Activated CD8-positive, alpha-beta memory T cell treated with anti-CD3 and anti-CD28 coated beads for 1 hour (primary cell): ENCODE measurements at regions not wholly inside any gene's neighbourhood (a gene's known extent, or its start where the extent isn't known, plus 50 kb on each side); places are given as distances from the start of the nearest gene placed in this dataset.
"Not testable (repeated sequence)": the region's sequence is repeated elsewhere in the genome, so short reads cannot be mapped to it uniquely, and the experiment has no call there.

Source experiments
- DNase-seq, 2 donors: peaks; one replicate each; pipeline ENCODE4 v3.0.0-alpha.2; 2020; ENCODE audit warnings: low read depth in 1 of 2; ENCODE audit errors: extremely low read depth in 1 of 2

DNA sequence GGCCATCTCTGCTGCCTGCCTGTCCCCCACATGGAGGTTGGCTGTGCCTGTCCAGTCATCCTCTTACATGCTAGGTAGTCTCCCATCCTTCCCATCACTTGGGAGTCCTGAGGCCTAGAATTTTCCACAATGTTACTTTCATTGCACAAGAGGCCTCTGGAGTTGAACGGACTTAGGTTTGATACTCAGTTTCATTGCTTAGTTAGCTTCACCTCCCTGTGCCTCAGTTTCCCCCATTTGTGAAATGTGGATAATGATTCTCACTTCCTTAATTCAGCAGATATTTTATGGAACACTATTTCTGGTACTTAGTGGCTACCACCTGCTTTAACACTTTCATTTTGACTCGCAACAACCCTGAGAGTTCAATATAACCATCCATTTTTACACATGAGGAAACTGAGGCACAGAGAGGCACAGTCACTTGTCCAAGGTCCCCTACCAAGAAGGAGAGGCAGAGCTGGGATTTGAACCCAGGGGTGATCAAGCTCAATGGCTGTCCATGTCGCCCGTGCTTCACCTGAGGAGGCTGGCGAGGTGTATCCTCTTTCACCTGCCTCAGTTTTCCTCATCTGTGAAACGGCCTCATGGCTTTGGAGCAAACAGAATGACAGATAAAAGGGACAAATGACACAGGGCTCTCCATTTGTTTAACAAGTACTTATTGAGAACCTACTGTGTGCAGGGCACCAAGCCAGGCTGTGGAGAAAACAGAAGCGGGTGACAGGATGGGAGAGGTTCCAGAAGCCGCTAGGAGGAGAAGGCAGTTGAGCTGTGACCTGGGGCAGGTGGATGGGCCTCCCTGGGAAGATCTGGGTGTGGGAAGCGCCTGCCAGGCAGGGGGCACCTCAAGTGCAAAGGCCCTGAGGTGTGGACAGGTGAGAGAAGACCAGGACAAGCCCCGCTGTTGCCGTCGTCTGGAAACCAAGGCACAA is 154.3 kb upstream of the PTPN1 start:
- DNase-seq: no peak

DNA sequence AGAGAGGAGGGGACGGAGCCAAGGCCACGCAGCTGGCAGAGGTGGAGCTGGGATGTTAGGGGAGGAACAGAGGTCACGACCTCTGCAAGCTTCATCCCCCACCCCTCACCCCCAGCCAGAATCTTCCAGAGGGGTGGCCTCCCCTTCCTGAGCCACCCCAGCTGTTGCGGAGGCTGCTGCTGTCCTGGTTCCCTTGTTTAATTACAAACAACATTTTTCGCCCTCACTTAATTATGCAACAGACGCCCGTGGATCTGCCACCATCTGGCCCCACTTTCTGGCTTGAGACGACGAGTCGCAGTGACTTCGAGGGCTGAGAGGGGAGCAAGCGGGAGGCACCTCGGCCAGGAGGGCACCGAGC is 153.7 kb upstream of the PTPN1 start:
- no peak for DNase-seq

DNA sequence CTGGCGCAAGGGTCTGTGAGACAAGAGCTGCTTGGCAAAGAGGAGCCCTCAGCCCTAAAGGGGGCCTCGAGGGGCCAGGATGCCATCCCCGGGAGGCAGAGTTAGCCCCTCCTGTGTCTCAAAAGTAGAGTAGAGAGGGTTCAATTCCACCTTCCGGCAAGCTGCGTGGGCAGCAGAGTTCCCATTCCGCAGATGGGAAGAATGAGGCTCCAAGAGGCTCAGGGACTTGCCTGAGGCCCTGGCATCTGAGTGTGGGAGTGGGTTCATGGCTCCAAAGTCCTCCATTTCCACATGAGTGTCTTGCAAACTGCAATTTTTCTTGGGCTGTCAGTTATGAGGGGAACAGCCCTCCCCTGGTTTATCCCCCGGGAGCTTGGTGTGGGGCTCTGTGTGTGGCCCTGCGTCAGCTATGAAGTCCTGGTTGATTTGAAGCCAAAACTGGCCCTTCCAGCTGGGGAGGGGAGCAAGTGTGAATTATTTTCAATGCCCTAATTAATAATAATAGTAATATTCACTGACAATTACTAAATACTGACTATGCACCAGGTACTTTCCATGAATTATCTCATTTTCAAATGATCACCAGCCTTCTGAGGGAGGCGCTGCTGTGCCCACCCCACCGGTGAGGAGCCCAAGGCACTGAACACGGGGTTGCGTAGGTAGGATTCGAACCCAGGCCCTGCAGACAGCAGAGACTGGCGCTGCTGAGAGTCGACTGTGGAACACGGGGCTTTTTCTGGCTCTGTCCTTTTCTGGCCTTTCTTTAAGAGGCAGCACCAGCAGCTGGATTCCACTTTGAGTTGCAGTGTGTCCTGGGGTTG is 153.0 kb upstream of the PTPN1 start:
- DNase-seq: no peak

DNA sequence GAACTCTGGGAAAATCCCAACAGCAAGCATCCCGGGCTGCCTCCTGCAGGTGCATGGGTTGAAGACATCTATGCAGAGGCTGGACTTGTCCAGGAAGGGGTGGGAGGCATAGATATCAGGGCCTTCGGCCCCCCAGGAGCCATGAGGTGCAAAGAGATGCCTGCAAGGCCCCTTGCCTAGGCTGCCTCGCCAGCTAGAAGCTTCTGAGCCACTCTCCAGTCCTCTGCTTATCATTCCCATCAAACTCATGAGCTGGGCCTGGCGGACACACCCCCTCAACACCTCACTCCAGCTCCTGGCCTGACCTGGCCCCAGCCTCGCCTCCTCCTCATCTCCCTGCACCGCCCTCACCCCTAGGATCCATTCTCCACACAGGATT is 152.4 kb upstream of the PTPN1 start:
- no peak for DNase-seq

DNA sequence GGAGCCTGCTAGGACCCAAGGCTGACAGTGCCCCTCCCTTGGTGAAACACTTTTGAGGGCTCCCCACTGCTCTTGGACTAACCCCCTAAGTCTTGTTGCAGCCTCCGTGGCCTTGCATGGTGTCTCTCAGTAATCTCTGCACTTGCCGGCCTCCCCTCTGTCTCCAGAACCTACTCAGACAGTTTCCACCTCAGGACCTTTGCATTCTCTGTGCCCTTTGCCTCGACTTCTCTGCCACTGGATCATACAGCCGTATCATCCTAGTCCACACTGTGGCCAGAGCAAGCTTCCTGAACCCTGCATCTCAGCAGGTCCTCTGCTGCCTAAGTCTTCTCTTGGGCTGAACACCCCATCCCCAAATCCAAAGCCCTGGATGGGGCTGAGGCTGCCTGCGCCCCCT is 152.0 kb upstream of the PTPN1 start:
- DNase-seq: no peak

DNA sequence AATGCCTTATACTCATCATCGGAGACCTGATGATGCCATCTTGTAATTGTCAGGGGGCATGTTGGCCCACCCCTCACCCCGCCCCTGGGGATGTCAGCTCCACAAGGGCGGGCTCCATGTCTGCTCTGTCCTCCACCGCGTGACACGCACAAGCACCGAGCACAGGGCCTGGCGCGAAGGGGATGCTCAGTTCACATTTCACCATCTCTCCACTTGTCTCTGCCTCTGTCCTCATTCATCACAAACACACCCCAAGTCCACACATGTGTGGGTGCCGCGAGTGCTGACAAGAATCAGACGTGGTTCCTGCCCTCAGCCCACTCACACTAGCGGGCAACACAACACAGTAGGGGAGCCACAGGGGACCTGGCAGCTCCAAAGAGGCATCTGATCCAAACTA is 151.2 kb upstream of the PTPN1 start:
- DNase-seq: no peak

DNA sequence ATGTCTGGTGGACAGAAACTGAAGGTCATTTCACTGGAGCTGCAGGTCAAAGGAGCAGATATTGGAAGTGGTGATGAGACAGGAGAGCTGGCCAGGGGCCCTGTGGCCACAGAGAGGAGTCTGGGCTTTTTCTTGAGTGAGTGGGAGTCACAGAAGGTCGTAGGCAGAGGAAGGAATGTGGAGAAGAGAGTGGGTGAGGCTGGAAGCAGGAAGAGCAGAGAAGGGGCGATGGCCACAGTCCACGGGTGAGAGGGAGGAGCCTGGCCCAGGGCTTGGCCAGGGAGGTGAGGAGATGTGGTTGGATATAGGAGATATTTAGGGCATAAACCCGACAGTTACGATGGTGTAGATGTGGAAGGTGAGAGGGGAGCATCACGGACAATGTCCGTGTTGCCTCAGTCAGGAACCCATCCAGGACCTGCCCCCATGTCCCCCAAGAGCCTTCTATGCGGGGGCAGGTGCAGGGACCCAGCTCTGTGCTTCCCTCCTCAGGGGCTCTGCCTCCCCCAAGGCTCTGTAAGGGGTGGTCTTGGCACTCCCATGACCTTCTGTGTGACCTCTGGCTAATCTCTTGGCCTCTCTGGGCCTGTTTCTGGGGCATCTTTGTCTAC is 150.5 kb upstream of the PTPN1 start:
- no peak for DNase-seq

DNA sequence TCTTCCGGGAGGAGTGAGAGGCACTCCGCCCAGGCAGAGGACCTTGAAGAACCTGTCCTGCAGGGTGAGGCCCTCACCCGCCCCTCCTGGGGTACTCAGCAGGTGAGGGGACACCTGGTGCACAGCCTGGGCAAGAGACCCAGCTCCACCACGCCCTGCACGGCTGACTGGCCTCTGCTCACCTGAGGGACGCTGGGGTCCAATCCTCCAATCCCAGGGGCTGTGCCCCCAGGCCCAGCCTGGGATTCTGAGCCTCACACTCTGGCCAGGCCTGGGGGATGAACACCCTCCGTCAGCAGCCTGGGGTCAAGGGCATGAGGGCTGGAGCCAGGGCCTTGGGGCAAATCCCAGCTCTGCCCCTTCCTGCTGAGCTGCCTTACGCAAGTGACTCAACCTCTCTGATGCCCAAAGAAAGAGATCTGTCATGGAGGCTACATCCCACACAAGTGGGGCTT is 149.9 kb upstream of the PTPN1 start:
- no peak for DNase-seq

DNA sequence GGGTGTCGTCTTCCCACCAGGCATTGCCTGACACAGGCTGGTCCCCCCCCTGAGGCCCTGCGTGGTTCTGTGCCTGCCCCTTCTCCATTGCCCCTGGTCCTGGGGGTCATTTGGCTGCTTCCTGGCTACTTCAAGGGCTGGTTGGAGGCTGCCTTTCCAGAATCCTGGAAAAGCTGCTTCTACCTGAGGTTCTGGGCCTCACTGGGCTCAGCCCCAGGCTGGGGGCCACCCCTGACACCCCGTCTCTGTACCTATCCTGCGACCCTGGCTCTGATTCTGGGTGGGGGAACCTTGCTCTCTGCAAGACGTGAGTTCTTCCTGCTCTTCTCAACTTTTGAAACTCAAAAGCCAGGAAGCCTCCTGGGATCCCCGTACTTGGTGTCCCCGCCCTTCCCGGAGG is 149.3 kb upstream of the PTPN1 start:
- DNase-seq: no peak

DNA sequence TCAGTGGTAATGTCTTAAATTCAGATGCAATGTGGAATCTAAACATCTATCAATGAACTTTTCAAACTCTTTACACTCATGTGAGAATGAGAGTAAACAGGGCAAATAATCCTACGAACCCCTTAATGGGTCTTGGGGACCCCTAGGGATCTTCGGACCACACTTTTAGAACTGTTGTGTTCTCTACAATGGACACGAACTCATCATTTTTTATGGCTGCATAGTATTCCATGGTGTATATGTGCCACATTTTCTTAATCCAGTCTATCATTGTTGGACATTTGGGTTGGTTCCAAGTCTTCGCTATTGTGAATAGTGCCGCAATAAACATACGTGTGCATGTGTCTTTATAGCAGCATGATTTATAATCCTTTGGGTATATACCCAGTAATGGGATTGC is 148.0 kb upstream of the PTPN1 start:
- DNase-seq: not testable (repeated sequence)

DNA sequence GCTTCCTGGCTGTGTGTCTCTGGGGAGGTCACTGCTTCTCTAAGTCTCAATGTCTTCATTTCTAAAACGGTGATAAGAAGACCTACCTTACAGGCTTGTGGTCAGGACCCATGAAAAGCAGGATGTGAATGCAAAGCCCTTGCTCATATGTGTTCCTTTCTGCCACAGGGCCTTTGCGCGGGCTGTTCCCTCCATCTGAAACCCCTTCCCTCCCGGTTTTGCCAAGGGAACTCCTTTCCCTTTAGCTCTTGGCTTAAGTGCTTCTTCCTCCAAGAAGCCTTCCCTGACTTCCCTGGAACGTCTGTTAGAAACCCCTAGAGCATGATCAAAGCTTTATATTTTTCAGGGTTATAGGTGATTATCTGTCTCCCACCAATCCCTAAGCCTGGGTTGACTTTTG is 147.2 kb upstream of the PTPN1 start:
- no peak for DNase-seq

DNA sequence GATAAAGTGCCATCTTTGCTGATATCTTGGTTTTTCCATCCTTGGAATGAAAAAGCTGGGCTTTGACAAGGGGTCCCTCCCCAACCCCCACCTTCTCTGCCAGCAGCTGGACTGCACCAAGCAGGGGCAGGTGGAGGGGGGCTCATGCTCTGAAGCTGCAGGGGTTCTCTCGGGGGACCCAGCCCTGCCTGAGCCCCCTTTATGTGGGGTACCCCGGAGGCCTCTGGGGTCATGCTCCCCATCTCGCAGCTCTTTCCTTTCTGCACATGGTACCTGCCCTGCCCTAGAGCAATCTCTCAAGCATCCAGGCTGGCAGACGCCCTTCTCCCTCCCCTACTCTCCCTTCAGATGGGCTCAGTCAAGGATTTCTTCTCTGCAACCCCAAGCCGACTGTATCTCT is 146.7 kb upstream of the PTPN1 start:
- no peak for DNase-seq

DNA sequence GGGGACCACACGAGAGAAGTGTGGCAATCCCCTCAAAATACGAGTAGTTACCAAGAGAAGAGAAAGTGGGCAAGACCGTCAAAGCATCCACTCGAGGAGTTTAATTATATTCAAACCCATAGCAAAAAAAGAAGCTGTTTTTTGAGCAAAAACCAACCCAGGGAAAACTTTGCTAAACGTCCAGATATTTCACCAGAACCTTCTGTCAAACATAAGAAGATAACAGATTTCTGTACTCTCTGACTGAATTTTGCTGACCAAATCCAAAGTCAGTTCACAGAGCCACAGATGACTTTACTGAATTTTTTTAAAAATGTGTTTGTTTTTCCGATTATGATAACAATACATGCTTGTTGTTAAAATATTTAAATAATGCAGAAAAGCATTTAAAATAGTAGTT is 145.6 kb upstream of the PTPN1 start:
- no peak for DNase-seq

DNA sequence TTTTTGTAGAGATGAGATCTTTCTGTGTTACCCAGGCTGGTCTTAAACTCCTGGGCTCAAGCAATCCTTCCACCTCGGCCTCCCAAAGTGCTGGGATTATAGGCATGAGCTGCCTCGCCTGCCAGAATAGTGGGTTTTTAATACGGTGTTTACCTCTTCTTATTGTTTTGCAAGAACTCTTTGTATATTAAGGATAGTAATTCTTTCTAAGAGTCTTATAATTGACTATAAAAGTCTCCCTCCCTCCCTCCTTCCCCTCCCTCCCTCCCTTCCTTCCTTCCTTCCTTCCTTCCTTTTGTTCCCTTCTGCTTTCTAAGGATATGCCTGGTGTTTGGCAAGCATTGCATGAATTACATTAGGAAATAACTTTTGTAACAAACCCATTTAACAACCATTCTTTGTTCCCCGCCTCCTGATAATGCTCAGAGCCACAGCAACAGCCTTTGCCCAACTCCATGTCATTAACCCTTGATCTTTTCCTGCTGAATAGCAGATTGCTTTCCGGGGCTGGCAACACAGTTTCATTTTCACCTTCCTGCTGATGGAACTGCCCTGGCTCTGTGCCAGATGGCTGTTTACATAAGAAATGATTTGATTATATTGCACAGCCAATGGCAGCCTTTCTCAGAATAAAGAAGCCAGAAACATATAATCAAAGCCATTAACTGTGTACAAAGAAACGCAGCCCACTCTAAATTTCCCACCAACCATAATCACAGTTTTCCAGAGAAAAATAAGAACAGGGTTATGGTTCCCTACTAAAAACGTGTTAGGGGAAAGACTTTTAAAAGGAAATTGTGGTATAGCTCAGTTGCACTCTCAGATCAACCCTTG is 143.7 kb upstream of the PTPN1 start:
- no peak for DNase-seq

DNA sequence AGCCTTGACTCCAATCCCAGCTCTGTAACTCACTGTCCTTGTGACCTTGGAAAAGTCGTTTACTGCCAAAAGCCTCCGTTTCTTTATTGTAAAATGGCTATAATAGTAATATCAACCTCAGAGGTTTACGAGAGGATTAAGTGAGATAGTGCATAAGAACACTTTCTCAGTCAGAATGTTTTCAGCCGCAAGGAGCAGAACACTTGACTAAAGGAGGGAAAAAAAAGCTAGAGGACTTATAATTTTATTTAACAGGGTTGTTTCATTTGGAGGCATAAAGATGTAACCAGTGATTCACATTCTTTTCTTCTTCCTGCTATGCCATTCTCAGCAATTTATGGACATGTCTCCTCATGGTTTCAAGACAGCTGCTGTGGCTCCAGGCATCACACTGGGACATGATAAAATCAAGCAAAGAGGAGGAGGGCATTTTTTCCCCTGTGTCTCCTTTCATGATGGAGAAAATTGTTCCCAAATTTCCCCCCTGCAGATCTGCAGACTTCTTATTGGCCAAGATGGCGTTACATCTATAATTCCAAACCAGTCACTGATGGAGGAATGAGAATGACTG is 143.0 kb upstream of the PTPN1 start:
- no peak for DNase-seq

DNA sequence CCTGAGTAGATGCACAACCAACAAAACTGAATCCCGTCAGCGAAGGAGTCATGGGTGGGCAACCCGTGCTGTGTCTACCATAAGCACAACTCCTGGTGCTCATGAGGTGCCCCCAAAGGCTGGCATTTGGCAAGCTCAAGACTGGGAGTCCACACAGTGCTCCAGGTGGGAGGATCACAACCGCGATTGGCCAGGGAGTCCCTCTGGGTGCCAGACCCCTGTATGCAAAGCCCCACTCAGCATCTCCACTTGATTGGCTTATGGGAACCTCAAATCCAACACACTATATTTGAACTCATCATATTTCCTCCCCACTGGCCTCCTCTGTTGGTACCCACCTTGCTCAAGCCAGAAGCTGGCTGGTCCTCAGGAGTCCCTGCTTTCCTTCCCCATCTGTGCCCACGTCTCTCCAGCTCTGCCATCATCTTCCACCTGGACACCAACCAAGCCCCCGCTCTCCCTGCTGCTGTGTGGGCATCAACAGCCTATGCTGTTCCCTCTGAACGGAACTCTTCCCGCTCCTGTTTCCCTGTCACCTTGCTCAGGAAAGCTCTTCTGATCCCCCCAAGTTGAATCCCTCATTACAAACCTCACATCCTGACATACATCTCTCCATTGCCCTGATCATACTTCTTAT is 142.3 kb upstream of the PTPN1 start:
- DNase-seq: no peak

DNA sequence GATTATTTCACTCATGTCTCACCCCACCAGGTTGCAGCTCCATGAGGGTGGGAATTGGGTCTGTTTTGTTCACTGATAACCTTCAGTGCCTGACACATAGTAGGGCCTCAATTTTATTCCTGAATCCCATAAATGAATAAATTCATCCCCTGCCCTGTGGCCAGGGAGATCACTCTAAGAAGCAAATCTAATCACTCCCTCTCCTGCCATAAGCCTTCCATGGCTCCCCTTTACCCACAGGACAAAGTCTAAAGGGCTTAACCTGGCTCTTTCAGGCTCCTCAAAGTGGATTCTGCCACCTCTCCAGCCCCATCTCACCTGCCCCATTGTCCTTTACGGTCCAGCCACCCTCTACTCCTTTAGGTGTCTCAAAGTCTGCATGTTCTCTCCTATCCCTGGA is 141.8 kb upstream of the PTPN1 start:
- no peak for DNase-seq

DNA sequence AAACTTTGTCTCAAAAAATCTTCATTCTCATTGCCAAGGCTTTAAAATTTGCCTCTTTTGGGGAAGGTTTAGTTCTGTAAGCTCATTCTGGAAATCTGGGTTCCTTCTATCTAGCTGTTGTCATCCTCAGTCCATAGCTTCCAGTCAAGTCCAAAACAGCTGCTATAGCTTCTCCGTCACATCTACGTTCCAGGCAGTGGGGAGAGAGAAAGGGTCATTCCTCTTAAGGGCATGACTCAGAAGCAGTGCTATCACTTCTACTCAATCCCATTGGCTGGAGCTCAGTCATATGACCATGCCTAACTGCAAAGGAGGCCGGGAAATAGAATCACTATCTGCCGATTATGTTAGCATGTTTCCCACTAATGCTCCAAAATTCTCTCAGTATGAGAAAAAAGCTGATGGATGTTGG is 141.4 kb upstream of the PTPN1 start:
- no peak for DNase-seq

DNA sequence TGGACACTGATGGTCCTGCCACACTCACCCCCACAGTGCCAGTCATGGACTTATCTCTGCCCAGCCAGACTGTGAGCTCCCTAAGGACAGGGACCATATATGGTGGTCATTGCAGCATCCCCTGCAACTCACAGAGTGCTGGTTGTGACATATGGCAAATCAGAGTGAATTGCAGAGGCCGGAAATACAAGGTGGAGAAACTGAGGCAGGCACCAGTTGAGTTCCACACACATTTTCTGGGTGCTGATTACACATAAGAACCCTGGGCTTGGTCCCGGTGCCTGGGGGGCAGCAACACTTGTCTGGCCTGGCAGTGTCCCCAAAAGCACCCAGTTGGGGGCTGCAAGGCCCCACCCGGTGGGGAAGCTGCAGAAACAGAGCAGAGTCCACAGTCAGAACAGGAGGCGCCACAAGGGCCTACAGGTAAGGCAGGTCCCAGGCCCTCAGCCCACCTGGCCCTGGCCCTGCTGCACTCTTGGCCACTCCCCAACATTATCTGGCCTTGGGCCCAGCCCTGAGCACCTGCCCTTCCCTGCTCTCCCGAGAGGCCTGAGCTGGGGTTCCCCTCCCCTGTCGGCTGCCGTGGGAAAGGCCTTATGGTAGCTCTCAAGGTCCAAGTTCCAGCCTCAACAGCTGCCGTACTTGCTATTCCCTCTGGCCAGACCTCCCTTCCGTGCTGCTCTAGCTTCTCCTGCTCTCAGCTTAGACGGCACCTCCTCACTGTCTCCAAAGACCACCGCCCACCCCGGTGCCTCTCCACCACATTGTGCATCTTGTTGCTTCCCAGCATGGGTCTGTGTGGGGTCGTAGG is 140.8 kb upstream of the PTPN1 start:
- no peak for DNase-seq
